Bone marrow (tissue), 2 donors: ENCODE measurements at regions not wholly inside any gene's neighbourhood (a gene's known extent, or its start where the extent isn't known, plus 50 kb on each side); places are given as distances from the start of the nearest gene placed in this dataset.
"Not testable (repeated sequence)": the region's sequence is repeated elsewhere in the genome, so short reads cannot be mapped to it uniquely, and the experiment has no call there.

Experiments used
- DNase-seq, 2 donors: peaks; one replicate each; lab custom pipeline; 2025; lab: John Stamatoyannopoulos, UW

- DNase-seq = no peak
These were observed 635.6 kb upstream of the TBX3 start for GRCh38 chr12:115319446-115320040.

- no peak for DNase-seq
These were observed 630.0 kb upstream of the TBX3 start for GRCh38 chr12:115313929-115314328.

- DNase-seq = no peak
These were observed 628.9 kb upstream of the TBX3 start for GRCh38 chr12:115312901-115313300.

DNA sequence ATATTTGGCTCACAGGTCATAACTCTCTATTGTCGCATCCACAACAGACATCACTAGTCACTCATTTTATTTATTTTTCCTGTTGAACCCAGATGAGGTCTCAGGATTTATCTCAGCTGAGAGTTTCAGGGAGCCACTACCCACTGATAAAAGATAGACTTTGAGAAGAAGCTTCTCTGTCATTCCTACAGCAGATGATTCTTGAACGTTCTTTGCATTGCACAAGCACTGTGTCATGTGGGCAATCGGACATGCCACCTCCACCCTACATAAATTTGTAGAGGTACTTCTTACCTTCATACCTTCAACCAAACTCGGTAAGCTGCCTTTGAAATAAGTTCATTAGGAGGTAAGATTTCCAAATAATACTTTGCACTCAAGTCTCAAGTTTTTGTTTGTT is 627.9 kb upstream of the TBX3 start:
- DNase-seq = no peak

DNA sequence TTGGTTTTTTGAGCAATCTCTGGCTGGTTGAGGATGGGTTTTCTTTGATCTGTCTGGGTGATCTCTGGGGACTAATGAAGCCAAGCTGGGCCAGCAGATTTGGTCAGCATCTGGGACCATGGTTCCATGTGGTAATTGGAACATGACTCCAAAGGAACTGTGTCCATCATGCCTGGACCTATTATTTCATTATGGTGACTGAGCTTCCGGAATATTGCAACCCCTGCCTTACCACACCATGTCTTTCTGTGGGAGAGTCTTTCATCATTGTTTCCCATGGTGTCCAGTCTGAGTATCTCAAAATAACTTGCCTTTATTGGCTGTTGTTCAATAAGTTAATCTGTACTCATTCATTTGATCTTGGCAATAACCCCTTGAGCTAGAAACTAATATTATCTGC is 624.9 kb upstream of the TBX3 start:
- no peak for DNase-seq

DNA sequence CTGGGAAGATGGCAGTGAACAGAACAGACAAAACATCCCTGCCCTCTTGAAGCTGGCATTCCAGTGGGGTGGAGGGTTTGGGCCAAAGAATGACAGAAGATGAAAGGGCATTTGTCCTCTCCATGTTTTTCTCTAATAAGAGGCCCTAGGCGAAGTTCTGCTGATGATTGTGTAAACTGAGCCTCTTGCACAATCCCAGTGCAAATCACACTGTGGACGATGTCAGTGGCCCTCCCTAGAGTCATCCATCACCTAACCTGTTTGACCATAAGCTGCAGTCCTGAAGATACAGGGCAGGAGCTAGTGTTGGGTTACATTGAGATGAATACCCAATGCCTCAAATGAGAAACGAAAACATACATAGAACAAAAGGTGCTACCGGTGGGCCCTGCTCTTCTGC is 622.4 kb upstream of the TBX3 start:
- DNase-seq = no peak

DNA sequence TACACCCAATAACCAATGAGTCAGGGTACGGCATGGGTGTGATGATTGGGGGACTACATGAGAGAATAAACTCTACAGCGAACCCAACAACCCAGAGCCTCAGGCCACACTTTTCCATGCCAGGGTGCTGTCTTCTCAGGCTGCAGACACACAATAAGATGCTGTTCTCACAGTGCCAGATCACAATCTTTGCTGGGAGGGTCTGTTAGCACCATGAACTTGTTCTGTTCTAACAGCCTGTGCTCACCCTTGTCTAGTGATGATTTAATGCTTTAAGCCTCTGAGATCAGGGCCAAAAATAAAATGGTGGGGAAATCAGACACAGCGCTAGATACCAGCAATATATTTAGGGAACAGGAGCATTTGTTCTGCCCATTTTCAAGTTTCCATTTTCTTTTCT is 621.9 kb upstream of the TBX3 start:
- DNase-seq = no peak

- no peak for DNase-seq
These were observed 621.3 kb upstream of the TBX3 start for GRCh38 chr12:115305275-115305674.

- no peak for DNase-seq
These were observed 619.8 kb upstream of the TBX3 start for GRCh38 chr12:115303723-115304309.

- DNase-seq = no peak
These were observed 613.5 kb upstream of the TBX3 start for GRCh38 chr12:115297445-115297844.

DNA sequence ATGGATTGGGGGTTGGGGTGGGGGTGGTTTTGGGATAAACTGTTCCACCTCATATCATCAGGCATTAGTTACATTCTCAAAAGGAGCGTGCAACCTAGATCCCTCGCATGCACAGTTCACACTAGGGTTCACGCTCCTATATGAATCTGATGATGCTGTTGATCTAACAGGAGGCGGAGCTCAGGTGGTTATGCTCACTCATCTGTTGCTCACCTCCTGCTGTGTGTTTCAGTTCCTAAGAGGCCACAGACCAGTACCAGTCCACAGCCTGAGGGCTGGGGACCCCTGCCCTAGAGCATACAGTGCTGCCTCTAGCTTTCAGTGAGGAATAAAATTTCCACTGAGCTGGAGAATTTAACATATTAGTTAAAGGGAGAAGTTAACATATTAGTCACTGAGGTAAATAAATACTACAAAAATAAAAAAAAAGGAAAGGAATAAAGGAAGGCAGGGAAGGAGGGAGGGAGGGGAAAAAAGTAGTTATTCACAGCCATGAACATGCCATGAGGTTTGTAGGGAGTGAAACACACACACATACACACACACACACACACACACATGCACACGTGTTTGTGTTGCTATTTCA is 612.7 kb upstream of the TBX3 start:
- DNase-seq = no peak

GRCh38 chr12:115295886-115296285 is 611.9 kb upstream of the TBX3 start:
- DNase-seq = no peak

GRCh38 chr12:115294453-115295133 is 610.6 kb upstream of the TBX3 start:
- no peak for DNase-seq

- not testable (repeated sequence) for DNase-seq
These were observed 601.5 kb upstream of the TBX3 start for GRCh38 chr12:115285429-115285828.

DNA sequence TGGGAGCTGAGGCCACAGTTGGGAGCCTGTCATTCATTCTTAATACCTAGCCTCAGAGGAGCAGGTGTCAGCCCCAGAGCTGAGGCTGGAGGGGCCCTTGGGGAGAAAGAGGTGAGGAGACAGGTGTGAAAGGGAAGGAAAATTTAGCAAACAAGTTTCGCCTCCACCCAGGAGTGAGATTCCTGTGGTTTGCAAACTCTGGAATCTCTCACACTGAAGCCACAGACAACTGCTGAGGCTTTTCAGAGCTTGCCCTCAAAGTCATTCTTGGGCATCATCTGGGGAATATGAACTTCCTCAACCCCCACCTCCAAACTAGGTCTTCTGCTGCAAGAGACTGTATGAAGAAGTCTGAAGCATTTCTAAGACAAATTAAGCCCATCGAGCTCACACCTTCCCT is 589.5 kb upstream of the TBX3 start:
- DNase-seq = no peak

GRCh38 chr12:115268451-115268850 is 584.5 kb upstream of the TBX3 start:
- no peak for DNase-seq

DNA sequence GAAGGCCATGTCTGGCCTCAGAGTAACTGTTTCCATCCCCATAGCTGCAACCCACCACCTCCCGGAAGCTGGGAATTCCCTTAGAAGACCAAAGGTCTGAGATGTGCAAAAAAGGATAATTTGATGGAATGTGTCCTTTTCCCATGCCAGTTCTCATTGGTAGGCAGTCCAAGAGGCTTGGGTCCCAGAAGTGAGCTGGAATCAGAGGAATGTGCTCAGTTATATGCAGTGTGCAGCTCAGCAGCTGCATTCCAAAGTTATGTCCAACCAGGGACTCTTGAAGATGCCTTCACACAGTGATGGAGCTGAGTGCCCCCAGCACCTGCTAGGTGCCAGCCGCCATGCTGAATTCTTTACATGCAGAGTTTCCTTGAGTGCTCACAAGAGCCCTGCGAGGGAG is 583.9 kb upstream of the TBX3 start:
- no peak for DNase-seq

GRCh38 chr12:115267464-115267863 is 583.5 kb upstream of the TBX3 start:
- DNase-seq = no peak

GRCh38 chr12:115264605-115265004 is 580.6 kb upstream of the TBX3 start:
- no peak for DNase-seq

GRCh38 chr12:115261691-115262398 is 577.9 kb upstream of the TBX3 start:
- DNase-seq = no peak

GRCh38 chr12:115260762-115261675 is 577.0 kb upstream of the TBX3 start:
- DNase-seq = no peak
